Choroid plexus epithelial cell (primary cell): ENCODE measurements at regions not wholly inside any gene's neighbourhood (a gene's known extent, or its start where the extent isn't known, plus 50 kb on each side); places are given as distances from the start of the nearest gene placed in this dataset.

Source experiments
- DNase-seq: peaks from one replicate; pipeline ENCODE4 v3.0.0-alpha.2; 2010; ENCODE audit warnings: low read depth
- H3K4me3 ChIP-seq: 2 replicates; pipeline ENCODE4 v1.5.1; 2011; ENCODE audit warnings: low read depth, mild to moderate bottlenecking, control low read depth, low read length, moderate library complexity
- CTCF ChIP-seq: conservative IDR thresholded peaks from 2 replicates; pipeline ENCODE4 v1.5.1; 2011; ENCODE audit warnings: low read depth, mild to moderate bottlenecking, control low read depth, inconsistent platforms, low read length, moderate library complexity

DNA sequence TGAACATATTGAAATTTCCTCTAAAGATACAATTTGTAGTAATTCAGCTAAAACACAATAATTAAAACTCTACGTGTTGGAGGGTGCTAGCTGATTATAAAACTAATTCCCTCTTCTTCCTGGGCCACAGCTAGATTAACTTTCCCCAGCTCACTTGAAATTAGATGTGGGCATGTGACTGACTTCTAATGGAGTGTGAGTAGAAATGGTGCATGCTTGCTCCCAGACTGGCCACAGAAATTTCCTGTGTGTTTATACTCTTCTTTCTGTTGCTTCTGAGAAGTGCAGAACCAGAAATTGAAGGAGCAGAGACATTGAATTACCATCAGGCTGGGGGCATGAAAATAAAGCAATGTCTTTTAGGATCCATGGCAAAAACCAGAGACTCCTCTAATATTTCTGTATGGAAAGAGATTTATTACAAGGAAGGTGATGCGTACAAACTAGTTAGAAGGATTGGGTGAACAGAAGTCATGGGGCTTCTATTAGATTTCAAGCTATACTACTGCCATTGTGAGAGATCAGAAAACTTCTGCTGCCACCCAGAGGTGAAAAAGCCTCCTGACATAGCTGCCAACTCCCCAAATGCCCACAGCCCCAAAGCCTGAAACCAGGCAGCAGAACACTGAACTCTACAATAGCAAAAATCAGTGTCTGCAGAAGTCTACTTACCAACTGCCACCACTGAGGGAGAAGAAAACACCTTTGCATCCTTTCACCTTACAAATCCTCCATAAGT, 379.2 kb upstream of the MIR17HG start:
- H3K4me3 ChIP-seq, result no peak overlapping the region
- peak; percentile 30 for DNase-seq
- peak; percentile 49 for TF ChIP-seq CTCF

GRCh38 chr13:90974249-90974975, 373.1 kb upstream of the MIR17HG start:
- TF ChIP-seq CTCF, result no peak
- H3K4me3 ChIP-seq, result no peak overlapping the region
- no peak for DNase-seq

DNA sequence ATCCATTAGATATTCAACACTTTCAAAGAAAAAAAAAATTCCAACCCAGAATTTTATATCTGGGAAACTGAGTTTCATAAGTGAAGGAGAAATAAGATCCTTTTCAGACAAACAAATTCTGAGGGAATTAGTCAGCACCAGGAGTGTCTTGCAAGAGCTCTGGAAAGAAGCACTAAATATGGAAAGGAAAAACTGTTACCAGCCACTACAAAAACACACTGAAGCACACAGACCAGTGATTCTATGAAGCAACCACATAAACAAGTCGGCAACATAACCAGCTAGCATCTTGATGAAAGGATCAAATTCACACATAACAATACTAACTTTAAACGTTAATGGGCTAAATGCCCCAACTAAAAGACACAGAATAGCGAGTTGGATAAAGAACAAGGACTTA, 368.4 kb upstream of the MIR17HG start:
- DNase-seq, result peak; percentile 9
- H3K4me3 ChIP-seq, result no peak overlapping the region
- no peak for TF ChIP-seq CTCF

DNA sequence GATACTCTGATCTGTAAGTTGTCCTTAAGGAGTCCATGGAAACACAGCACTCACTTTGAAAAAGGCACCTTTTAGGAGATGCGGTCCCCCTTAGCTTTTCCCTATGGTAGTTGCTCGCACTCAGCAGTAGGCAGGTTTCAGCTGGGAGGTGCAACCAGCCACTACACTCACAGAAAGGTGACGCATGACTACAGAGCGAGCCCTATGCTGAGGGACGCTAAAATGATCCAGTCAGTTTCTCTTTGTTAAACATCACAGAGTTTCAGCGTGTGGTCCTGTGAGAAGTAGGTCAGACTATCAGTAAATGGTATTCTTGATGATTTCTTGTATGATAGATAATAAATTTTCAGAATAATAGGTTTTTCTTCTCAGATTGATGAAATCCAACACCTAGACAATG, 362.7 kb upstream of the MIR17HG start:
- no peak for TF ChIP-seq CTCF
- no peak overlapping the region for H3K4me3 ChIP-seq
- no peak for DNase-seq

- TF ChIP-seq CTCF, result no peak
Observed at GRCh38 chr13:90995001-90995400, 352.5 kb upstream of the MIR17HG start.

DNA sequence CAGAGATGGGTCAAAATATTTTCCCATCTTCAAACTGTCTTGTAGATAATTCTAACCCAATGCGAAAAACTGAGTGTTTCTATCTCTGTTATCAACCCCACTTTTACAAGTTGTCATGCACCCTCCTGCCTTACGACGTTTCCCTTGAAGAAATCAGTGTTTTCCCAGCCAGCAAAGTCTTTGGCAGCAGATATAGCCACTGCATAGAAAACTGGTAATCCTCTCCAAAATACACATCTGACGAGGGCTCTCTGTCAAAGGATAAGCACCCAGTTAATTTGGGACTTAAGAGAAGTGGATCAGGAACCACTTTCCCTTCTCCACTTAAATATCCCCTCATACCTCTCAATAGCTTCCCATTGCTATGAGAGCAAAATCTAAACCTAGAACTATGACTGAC, 351.9 kb upstream of the MIR17HG start:
- no peak for TF ChIP-seq CTCF
- no peak for DNase-seq
- H3K4me3 ChIP-seq, result no peak overlapping the region

More at GRCh38 chr13:90995001-90995400, 352.5 kb upstream of the MIR17HG start:
- no peak for DNase-seq
- H3K4me3 ChIP-seq, result no peak overlapping the region

DNA sequence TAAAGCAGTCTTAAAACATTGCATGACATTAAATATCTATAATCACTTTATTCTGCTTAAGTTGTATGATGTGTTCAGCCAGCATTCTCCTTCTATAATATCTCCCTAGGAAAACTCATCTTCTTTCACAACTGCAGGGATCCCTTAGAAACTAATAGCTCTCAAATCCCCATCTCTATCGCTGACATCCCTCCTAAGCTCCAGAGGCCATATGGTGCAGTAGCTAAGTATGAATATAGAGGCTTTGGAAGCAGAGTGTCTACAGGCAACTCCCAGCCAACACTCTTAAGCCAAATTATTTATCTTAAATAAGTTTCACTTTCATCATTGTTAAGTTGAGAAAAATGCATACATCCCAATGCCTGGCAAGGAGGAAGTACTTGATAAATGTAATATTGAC, 349.5 kb upstream of the MIR17HG start:
- no peak overlapping the region for H3K4me3 ChIP-seq
- DNase-seq, result no peak
- no peak for TF ChIP-seq CTCF
